Stimulated activated naive CD4-positive, alpha-beta T cell (primary cell): ENCODE measurements at regions not wholly inside any gene's neighbourhood (a gene's known extent, or its start where the extent isn't known, plus 50 kb on each side); places are given as distances from the start of the nearest gene placed in this dataset.

Source experiments
- DNase-seq, 6 experiments: peaks; one replicate each; lab custom pipeline; 2025; lab: John Stamatoyannopoulos, UW

GRCh38 chr9:86730163-86730928, 217.0 kb downstream of the GAS1 start:
- no peak for DNase-seq

GRCh38 chr9:86724529-86724928, 222.8 kb downstream of the GAS1 start:
- DNase-seq = no peak

DNA sequence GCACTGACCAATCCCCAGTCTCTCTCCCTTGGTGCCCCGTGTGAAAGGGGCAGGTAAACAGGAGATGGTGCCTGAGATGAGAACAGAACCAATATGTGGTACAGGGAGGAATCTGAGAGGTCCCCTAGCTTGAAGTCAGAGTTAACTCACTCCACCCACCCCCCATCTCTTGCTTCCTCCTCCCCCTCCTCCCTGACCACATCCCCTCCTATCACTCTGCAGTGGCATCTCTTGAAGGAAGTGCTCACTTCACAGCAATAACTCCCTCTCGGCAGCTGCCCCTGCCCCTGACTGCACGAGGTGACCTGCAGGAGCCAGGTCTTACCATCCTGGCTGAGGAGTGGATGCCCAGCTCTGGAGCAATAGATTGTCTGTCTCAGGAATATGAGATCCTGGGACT, 224.0 kb downstream of the GAS1 start:
- DNase-seq = no peak

- no peak for DNase-seq
Measured at GRCh38 chr9:86722706-86723075, 224.6 kb downstream of the GAS1 start.

GRCh38 chr9:86721843-86722705, 225.2 kb downstream of the GAS1 start:
- no peak for DNase-seq

- no peak for DNase-seq
Measured at GRCh38 chr9:86721226-86721781, 226.0 kb downstream of the GAS1 start.

DNA sequence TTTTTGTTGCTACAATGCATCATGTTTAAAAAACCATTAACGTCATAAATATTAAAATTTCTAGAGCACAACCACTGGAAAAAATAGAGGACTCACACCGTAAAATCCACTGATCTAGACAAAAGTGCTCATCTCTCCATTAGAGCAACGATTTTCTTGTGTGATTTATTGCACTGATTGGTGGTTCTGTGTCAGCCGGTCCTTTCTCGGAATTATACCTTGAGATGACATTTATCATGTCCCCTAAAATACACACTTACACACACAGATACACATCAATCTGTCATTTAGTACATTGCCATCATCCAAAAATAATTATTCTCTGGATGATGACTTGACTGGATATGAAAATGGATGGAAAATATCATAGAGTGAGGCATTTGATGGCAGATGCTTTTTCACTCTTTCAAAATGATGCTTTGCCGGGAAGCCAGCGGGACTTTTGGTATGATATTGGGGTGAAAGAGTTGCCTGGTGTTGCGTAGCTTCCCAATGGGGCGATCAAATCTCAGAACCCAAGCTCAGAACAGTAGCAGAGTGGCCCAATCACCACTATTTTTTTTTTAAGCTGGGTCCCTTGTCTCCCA, 226.6 kb downstream of the GAS1 start:
- DNase-seq = no peak

GRCh38 chr9:86718388-86719049, 228.8 kb downstream of the GAS1 start:
- no peak for DNase-seq

- no peak for DNase-seq
Measured at GRCh38 chr9:86716326-86716922, 230.9 kb downstream of the GAS1 start.

DNA sequence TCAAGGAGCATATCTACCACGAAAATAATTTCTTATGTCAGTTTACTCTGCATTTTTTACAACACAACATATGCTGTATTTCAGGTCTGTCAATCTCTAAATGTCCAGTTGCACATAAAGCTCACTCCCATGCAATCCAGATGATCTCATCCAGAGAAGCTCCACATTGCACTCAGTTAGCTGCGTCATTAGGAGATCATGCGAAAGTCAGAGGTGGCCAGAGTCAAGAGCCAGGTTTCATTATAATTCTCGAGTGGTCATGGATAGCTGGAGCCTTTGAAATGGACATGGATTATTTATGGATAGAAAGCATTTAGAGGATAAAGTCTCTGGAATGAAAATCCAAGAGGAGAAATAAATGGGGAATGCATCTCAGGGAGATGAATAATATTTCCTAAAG, 232.3 kb downstream of the GAS1 start:
- DNase-seq = no peak

- no peak for DNase-seq
Measured at GRCh38 chr9:86713970-86714369, 233.3 kb downstream of the GAS1 start.

DNA sequence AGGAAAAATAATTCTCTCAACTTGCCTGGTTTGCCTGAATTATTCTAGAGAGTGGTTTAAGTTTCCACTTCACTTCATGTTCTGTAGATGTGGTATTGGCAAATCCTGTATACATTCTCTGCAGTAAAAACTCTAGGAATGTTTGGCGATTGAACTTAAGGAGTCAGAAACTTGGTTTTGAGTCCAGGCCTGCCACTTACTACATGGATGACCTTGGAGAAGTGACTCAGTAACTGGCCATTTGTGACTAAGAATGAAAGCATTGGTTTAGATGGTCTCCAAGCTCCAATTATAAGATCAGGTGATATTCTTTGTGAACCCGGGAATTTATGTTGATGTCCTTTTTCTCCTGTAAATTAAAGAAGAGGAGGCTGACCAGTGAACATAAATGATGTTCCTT, 233.8 kb downstream of the GAS1 start:
- DNase-seq = no peak

DNA sequence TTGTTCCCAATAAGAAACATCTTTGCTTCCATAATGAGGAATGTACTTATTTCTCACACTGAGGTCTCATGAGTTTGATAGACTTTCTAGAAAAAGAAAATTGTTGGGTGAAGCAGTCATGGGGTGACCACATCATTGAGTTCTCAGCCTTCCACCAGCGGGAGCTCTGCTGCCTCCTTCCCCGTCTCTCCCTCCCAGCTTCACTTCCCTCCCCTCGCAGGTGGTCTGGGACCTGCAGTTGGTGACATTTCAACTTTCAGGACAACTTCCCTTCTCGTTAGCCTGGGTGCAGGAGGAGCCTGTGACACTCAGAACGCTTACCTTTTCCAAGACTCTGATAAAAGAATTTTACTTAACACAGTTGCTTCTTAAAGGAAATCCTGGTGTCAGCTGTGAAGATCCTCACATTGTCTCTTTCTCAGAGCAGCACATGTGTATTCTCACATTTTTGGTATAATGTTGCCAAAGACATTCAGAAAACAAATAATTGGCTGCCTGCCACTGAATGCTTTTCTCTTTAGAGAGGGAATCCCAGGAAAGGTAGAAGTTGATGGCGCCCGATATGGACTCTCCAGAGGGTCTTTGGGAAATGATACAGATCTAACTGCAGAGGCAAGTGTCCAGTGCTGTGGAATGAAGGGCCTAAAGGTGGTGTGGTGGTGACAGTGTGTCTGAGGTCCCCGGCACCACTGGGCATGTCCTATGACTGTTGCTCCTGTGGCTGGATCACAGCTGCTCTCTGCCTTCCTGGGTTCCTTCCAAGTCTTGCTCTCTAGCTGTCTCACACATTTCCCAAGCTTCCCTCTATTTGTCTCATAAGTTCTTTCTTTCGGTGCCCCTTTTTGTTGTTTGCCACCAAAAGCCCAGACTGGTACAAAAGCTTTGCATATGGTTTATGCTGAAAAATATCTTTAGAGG, 238.1 kb downstream of the GAS1 start:
- DNase-seq = no peak

GRCh38 chr9:86707932-86708510, 239.3 kb downstream of the GAS1 start:
- no peak for DNase-seq

DNA sequence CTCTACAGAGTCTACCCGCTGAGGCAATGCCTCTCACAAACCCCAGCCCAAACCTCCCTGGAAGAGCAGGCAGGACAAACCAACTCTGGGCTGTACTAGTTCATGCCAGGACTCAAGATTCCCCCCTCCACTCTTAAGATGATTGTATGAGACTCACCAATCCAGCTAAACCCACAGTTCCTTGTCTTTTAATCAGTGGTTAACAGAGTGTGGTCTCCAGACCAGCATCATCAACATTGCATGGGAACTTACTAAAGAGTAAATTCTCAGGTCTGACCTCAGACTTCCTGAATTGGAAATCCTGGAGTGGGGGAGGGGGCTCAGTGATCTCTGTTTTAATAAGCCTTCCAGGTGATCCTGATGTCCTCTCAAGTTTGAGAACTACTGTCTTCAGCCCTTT, 240.9 kb downstream of the GAS1 start:
- no peak for DNase-seq

DNA sequence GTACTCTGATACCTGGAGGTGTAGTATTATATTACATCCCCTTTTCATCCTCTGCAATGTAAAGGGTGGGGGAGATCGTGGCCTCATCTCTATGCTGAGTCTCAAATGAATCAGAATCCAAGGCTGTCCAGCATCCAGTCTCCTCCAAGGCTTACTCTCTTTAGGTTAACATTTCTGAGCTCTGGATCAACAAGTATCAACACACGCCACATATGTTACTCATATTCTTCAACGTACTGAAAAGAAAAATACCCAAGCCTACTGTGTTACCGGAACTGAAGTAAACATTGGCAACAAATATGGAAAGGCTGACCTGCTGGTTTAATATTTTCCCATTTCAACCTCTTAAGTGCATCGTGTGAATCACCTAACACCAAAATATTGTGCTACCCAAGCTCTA, 241.8 kb downstream of the GAS1 start:
- no peak for DNase-seq

GRCh38 chr9:86703346-86703745, 244.0 kb downstream of the GAS1 start:
- DNase-seq = no peak

DNA sequence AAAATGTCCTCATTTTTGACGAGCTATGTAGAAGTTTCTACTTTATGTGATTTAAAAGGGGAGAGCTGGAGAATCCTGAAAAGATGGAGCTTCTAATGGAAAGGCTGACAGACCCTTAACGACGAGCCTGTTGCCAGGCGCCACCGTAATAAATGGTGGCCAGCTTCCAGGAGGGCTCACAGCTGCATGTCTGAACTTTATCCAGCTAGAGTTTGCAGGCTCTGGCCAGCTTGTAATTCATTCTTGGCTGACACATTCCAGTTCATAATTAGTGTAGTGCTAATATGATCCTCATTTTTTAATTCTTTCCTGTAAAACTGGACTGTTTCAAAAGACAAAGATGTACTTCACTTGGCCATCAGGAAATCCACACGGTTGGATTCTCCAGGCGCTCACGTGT, 246.7 kb downstream of the GAS1 start:
- no peak for DNase-seq

DNA sequence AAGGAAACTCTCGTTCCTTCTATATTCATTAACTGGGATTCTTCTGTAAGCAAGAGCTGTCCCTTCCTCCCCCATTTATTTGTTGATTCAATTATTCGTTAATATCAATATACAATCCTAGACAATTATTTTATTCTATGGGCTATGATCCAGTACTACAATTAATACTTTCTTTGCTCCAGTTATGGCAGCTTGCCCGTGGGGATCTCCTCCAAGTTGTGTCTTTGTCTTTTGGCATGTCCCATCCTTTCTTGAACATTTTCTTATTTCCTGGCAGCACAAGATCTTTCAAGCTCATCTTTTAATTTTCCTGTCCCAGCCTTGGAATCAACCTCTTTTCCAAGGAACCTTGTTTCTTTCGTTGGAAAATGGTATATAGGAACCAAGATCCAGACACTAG, 249.3 kb downstream of the GAS1 start:
- no peak for DNase-seq

GRCh38 chr9:86697213-86697612, 250.1 kb downstream of the GAS1 start:
- DNase-seq = no peak
